ENCODE measurements at regions not wholly inside any gene's neighbourhood (a gene's known extent, or its start where the extent isn't known, plus 50 kb on each side); places are given as distances from the start of the nearest gene placed in this dataset.
"Not testable (repeated sequence)": the region's sequence is repeated elsewhere in the genome, so short reads cannot be mapped to it uniquely, and the experiment has no call there.

- no peak for DNase-seq (ENCODE audit: insufficient read length, low spot score)
- FAIRE-seq, result no peak
- TF ChIP-seq POU2F2 (IDR thresholded peaks at IDR 0.05; ENCODE audit: low read depth, low read length) (no peak), PAX5 (IDR thresholded peaks at IDR 0.05; ENCODE audit: insufficient read depth, low read length, severe bottlenecking) (no peak), POLR2AphosphoS5 (IDR thresholded peaks at IDR 0.05; ENCODE audit: low read depth, low read length) (no peak), TAF1 (IDR thresholded peaks at IDR 0.05; ENCODE audit: low read depth, low read length) (no peak)
Measured at GRCh38 chr4:53895137-53895536, 169.3 kb downstream of the CHIC2 start.

- TF ChIP-seq POLR2AphosphoS5 (IDR thresholded peaks at IDR 0.05; ENCODE audit: low read depth, low read length), result no peak
- no peak for TF ChIP-seq SPI1 (IDR thresholded peaks at IDR 0.05; ENCODE audit: low read depth, low read length)
- TF ChIP-seq POLR2A (IDR thresholded peaks at IDR 0.05; ENCODE audit: low read depth, low read length), result no peak
- FAIRE-seq, result no peak
- DNase-seq (ENCODE audit: insufficient read length, low spot score), result no peak
Measured at GRCh38 chr4:53890461-53890860, 173.9 kb downstream of the CHIC2 start.

GRCh38 chr4:53889326-53890055 is 174.9 kb downstream of the CHIC2 start:
- no peak for DNase-seq (ENCODE audit: insufficient read length, low spot score)
- no peak for FAIRE-seq
- TF ChIP-seq PAX5 (IDR thresholded peaks at IDR 0.05; ENCODE audit: insufficient read depth, low read length, severe bottlenecking), result no peak
- no peak for TF ChIP-seq POU2F2 (IDR thresholded peaks at IDR 0.05; ENCODE audit: low read depth, low read length)
- TF ChIP-seq SPI1 (IDR thresholded peaks at IDR 0.05; ENCODE audit: low read depth, low read length), result no peak
- no peak for TF ChIP-seq TAF1 (IDR thresholded peaks at IDR 0.05; ENCODE audit: low read depth, low read length)
- TF ChIP-seq POLR2A (IDR thresholded peaks at IDR 0.05; ENCODE audit: low read depth, low read length), result no peak

- FAIRE-seq (no peak), DNase-seq (ENCODE audit: insufficient read length, low spot score) (no peak)
- TF ChIP-seq TAF1 (IDR thresholded peaks at IDR 0.05; ENCODE audit: low read depth, low read length) (no peak), POLR2A (IDR thresholded peaks at IDR 0.05; ENCODE audit: low read depth, low read length) (no peak), POLR2AphosphoS5 (IDR thresholded peaks at IDR 0.05; ENCODE audit: low read depth, low read length) (no peak), PAX5 (IDR thresholded peaks at IDR 0.05; ENCODE audit: insufficient read depth, low read length, severe bottlenecking) (no peak), POU2F2 (IDR thresholded peaks at IDR 0.05; ENCODE audit: low read depth, low read length) (no peak), SPI1 (IDR thresholded peaks at IDR 0.05; ENCODE audit: low read depth, low read length) (no peak)
Measured at GRCh38 chr4:53886090-53886489, 178.3 kb downstream of the CHIC2 start.

GRCh38 chr4:53885668-53886067 is 178.7 kb downstream of the CHIC2 start:
- FAIRE-seq, result no peak
- no peak for TF ChIP-seq SPI1 (IDR thresholded peaks at IDR 0.05; ENCODE audit: low read depth, low read length)
- TF ChIP-seq PAX5 (IDR thresholded peaks at IDR 0.05; ENCODE audit: insufficient read depth, low read length, severe bottlenecking), result no peak
- TF ChIP-seq TAF1 (IDR thresholded peaks at IDR 0.05; ENCODE audit: low read depth, low read length), result no peak
- no peak for TF ChIP-seq POLR2A (IDR thresholded peaks at IDR 0.05; ENCODE audit: low read depth, low read length)
- no peak for TF ChIP-seq POLR2AphosphoS5 (IDR thresholded peaks at IDR 0.05; ENCODE audit: low read depth, low read length)
- no peak for TF ChIP-seq POU2F2 (IDR thresholded peaks at IDR 0.05; ENCODE audit: low read depth, low read length)

GRCh38 chr4:53877096-53877495 is 187.3 kb downstream of the CHIC2 start:
- FAIRE-seq; DNase-seq (ENCODE audit: insufficient read length, low spot score): not testable (repeated sequence)

More at GRCh38 chr4:53885668-53886067, 178.7 kb downstream of the CHIC2 start:
- DNase-seq (ENCODE audit: insufficient read length, low spot score), result no peak

- DNase-seq (ENCODE audit: insufficient read length, low spot score) (no peak), FAIRE-seq (no peak)
- no peak for TF ChIP-seq TAF1 (IDR thresholded peaks at IDR 0.05; ENCODE audit: low read depth, low read length)
- no peak for TF ChIP-seq POU2F2 (IDR thresholded peaks at IDR 0.05; ENCODE audit: low read depth, low read length)
- TF ChIP-seq POLR2A (IDR thresholded peaks at IDR 0.05; ENCODE audit: low read depth, low read length), result no peak
- TF ChIP-seq PAX5 (IDR thresholded peaks at IDR 0.05; ENCODE audit: insufficient read depth, low read length, severe bottlenecking), result no peak
- TF ChIP-seq SPI1 (IDR thresholded peaks at IDR 0.05; ENCODE audit: low read depth, low read length), result no peak
- TF ChIP-seq POLR2AphosphoS5 (IDR thresholded peaks at IDR 0.05; ENCODE audit: low read depth, low read length), result no peak
Measured at GRCh38 chr4:53866055-53866454, 198.3 kb downstream of the CHIC2 start.

GRCh38 chr4:53865054-53865453 is 199.4 kb downstream of the CHIC2 start:
- no peak for FAIRE-seq
- no peak for DNase-seq (ENCODE audit: insufficient read length, low spot score)
- TF ChIP-seq PAX5 (IDR thresholded peaks at IDR 0.05; ENCODE audit: insufficient read depth, low read length, severe bottlenecking) (no peak), TAF1 (IDR thresholded peaks at IDR 0.05; ENCODE audit: low read depth, low read length) (no peak)

- FAIRE-seq, result no peak
- TF ChIP-seq SPI1 (IDR thresholded peaks at IDR 0.05; ENCODE audit: low read depth, low read length), result no peak
- TF ChIP-seq PAX5 (IDR thresholded peaks at IDR 0.05; ENCODE audit: insufficient read depth, low read length, severe bottlenecking), result no peak
- TF ChIP-seq TAF1 (IDR thresholded peaks at IDR 0.05; ENCODE audit: low read depth, low read length), result no peak
- TF ChIP-seq POU2F2 (IDR thresholded peaks at IDR 0.05; ENCODE audit: low read depth, low read length), result no peak
- DNase-seq (ENCODE audit: insufficient read length, low spot score), result no peak
Measured at GRCh38 chr4:53863736-53864365, 200.6 kb downstream of the CHIC2 start.

GRCh38 chr4:53863158-53863557 is 201.2 kb downstream of the CHIC2 start:
- no peak for DNase-seq (ENCODE audit: insufficient read length, low spot score)
- TF ChIP-seq POU2F2 (IDR thresholded peaks at IDR 0.05; ENCODE audit: low read depth, low read length) (no peak), POLR2AphosphoS5 (IDR thresholded peaks at IDR 0.05; ENCODE audit: low read depth, low read length) (no peak)
- FAIRE-seq, result no peak
